LHCN-M2 (cell line): ENCODE measurements at regions not wholly inside any gene's neighbourhood (a gene's known extent, or its start where the extent isn't known, plus 50 kb on each side); places are given as distances from the start of the nearest gene placed in this dataset.

Experiments used
- DNase-seq: peaks from one replicate; pipeline ENCODE4 v3.0.0-alpha.2; 2012; ENCODE audit warnings: low read depth

DNA sequence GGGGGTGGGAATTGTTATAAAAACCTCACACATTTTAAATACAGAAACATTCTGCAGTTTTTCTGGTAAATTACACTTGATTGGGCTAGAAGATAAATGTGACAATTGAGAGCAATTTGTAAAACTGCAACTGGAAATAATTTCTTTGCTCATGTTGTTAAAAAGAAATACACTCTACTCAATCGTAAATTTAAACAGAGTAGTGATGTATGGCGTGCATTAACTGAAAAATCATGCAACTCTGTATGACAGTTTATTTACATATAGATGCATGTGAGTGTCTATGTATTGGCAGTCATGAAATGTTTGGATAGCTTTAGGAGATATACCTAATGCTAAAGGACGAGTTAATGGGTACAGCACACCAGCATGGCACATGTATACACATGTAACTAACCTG, 554.9 kb downstream of the PRELID2 start:
- DNase-seq: no peak

GRCh38 chr5:145260670-145261069, 574.5 kb downstream of the PRELID2 start:
- no peak for DNase-seq

DNA sequence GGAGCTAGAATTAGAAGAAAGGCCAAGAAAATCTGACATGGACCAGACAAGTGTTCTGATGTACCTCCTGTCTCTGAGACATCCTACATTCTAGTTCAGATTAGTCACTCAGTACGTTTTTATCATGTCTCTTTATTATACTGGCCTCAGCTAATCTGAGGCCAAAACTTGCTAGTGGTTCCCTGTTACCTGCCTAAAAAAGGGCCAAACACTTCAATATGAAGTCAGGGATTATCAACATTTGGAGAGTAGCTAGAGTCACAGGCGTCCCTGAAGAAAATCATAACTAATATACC, 587.4 kb downstream of the PRELID2 start:
- no peak for DNase-seq

DNA sequence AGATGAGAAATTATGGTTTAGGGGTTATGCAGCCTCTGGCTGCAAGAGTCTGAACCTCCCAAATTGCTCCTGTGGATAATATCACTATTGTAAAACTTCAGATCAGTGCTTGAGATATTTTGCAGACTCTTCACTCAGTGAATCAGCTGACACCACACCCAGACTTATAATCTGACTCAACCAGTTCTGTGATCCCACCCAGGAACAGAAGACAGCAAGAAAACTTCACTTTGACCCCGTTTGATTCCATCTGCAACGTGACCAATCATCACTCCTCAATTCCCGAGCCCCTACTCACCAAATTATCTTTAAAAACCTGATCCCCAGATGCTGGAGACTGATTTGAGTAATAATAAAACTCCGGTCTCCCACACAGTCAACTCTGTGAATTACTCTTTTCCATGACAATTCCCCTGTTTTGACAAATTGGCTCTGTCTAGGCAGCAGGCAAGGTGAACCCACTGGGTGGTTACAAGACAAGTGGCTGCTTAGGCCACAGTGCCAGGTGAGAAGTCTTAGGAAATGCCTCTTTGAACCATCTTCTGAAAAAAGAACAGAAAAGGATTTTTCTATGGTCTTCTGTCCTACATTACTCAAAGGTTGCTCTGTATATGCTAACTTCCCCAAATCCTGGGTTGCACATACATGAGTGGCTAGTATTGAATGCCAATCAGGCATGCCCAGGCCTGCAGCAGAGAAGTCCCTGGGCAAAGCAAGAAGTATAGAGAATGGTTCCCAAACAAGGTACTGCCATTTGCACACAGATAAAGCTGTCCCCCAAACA, 588.0 kb downstream of the PRELID2 start:
- DNase-seq: peak; percentile 33

DNA sequence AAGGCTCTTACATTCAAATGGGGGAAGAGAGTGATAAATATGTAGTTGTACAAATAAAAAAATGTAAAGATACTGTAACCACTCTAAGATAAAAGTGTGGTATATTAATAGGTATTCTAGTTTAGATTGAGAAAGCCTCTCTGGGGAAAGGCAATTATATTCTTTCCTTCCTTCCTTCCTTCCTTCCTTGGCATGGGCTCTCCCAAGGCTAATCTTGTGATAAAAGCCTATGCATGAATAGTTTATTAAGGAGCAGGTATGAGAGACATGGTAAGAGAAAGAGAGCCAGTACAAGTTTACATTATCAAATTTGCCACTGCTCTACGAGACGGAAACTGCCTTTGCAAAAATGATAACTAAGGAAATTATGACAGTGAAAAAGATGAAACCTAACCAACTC, 588.8 kb downstream of the PRELID2 start:
- DNase-seq: no peak

DNA sequence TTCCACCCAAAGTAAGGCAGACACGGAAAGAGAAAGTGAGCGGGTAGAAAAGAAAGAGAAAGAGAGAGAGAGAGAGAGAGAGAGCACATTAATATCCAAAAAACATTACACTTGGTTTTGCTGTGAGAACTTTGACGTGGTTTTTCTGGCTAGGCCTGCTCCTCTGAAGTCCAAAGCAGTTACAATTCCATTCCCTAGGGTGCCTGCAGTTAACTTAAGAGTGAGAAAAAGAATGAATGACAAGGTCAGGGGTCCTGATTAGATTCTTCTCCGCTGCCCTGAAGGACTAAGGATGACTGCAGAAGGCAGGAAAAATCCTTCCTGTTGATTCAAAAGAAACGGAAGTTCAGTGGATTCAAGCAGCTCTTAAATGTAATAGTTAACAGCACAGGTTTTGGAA, 589.8 kb downstream of the PRELID2 start:
- peak; percentile 50 for DNase-seq

- peak; percentile 52 for DNase-seq
These were observed 590.4 kb downstream of the PRELID2 start for GRCh38 chr5:145244788-145245187.

GRCh38 chr5:145244251-145244650, 590.9 kb downstream of the PRELID2 start:
- peak; percentile 21 for DNase-seq

- DNase-seq: peak; percentile 10
These were observed 592.1 kb downstream of the PRELID2 start for GRCh38 chr5:145243016-145243415.

GRCh38 chr5:145242551-145242950, 592.6 kb downstream of the PRELID2 start:
- DNase-seq: no peak

- DNase-seq: peak; percentile 65
These were observed 597.3 kb downstream of the PRELID2 start for GRCh38 chr5:145237843-145238242.

DNA sequence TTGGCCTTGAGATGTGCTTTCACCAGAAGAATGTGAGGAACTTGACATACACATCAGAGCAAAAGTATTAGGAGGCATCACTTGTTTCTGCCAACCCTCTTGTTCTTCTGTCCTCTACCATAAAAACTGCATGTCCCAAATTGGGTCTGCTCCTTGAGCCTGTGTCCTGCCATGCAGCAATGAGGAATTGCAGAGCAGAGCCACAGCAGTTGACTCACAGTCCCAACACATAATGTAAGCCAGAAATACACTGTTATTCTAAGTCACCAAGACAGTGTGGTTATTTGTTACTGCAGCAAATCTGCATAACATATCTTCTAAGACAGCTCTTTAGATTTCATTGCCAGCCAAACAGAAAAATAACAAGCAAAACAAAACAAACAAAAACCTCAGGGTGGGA, 598.2 kb downstream of the PRELID2 start:
- no peak for DNase-seq

DNA sequence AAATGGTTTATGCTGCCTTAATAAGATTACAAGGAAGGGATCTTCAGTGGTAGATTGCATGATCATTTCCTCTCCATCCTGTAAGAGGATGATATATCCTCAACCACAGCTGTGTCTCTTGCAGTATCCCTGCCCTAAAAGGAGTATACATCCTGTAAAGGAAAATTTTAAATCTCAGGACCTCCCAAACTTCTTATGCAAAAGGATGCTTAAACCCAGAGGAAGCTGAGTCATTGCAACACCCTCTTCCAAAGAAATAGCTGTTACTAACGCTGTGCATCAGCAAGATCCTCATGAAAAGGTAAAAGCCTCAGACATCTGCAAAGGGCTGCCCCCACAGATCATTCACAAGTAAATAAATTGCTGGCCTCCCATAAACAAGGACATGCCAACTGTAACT, 599.0 kb downstream of the PRELID2 start:
- DNase-seq: no peak

- DNase-seq: no peak
These were observed 601.7 kb downstream of the PRELID2 start for GRCh38 chr5:145233461-145233860.

DNA sequence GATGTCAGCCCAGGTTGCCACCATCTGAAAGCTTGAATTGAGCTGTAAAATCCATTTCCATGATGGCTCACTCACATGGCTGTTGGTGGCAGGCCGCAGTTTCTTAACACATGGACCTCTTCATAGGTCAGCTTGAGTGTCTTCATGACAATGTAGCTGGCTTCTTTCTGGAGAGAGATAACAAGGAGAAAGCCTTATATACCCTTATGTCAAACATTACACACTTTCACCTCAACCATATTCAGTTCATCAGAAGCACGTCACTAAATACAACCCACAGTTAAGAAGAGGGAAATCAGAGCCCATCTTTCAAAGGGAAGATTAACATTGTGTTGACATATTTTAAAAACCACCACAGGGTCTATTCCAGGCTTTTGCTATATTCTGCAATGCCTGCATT, 604.4 kb downstream of the PRELID2 start:
- no peak for DNase-seq

GRCh38 chr5:145228564-145228963, 606.6 kb downstream of the PRELID2 start:
- DNase-seq: no peak

DNA sequence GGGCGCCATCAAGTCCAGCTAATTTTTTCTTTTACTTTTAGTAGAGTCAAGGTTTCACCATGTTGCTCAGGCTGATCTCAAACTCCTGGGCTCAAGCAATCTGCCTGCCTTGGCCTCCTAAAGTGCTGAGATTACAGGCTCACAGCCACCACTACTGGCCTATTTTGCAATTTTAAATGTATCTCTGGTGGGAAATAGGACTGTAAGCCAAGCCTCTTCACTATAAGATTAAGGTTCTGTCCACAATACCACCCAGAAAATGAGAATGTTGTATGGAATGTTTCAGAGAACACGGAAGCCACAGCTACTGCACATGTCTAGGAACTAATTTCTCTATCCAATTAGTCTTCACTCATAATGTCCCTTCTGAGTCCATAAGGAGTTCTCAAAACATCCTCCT, 607.3 kb downstream of the PRELID2 start:
- DNase-seq: no peak

DNA sequence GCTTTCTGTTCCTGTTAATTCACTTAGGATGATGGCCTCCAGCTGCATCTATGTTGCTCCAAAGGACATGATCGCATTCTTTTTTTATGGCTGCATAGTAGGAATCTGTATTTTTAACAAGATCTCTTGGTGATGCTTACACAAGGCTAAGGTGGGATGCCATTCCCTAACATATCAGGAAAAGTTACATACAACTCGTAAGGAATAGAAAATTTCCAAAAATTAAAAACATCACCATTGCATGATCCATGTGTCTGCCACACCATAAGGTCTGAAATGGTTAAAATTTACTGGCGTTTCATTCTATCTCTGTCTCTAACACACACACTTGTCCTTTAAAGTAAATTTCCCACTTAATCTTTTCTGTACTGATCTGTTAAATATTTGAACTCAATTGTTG, 608.4 kb downstream of the PRELID2 start:
- DNase-seq: no peak

- DNase-seq: no peak
These were observed 609.6 kb downstream of the PRELID2 start for GRCh38 chr5:145225529-145225928.

DNA sequence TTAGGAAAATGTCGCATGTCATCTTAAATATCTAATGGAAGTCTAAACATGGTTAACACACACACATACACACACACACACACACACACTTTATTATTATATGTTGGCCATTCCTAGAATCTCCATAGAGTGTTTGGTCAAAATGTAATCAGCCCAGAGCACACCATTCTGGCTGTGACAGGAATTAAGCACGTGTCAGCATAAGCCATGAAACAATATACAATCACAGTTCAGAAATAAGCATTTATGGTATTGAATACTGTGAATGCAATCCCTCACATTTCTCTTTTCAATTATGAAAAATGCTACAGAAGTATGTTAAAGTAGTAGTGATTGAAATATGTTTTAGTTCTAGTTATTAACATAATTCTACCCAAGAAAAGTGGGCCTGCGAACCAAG, 611.6 kb downstream of the PRELID2 start:
- DNase-seq: no peak

- no peak for DNase-seq
These were observed 612.5 kb downstream of the PRELID2 start for GRCh38 chr5:145222622-145223021.

DNA sequence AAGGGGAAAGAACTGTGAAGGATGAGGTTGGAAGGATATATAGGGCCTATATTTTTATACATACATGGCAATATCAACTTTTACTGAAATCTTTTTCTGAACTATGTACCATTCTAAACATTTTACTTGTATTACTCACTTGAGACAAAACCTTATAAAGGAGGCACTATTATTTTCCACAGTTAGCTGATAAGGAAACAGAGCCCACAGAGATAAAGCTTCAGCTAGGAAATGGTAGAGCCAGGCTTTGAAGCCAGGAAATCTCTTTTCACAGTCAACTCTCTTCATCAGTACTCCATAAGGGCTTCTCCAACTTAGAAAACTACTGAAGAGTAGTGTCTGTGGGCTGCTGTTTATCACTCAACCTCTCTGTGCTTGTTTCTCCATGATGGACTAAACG, 613.7 kb downstream of the PRELID2 start:
- DNase-seq: no peak

DNA sequence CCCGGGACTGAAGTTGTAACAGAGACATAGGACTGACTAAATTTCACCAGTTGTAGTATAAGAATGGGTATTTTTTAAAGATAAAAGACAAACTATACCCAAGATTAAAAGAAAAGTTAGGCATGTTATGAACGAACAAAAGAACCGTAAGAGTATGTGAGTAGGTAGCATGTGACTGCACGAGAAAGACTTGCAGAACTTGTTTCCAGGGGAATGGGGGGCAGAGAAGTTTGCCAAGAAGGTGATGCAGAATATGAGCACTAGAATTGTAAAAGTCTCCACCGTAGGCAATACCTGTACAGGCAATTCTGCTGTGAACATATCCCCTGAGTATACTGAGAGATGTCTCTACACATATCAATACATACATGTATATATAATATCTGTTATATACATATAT, 614.7 kb downstream of the PRELID2 start:
- DNase-seq: no peak

DNA sequence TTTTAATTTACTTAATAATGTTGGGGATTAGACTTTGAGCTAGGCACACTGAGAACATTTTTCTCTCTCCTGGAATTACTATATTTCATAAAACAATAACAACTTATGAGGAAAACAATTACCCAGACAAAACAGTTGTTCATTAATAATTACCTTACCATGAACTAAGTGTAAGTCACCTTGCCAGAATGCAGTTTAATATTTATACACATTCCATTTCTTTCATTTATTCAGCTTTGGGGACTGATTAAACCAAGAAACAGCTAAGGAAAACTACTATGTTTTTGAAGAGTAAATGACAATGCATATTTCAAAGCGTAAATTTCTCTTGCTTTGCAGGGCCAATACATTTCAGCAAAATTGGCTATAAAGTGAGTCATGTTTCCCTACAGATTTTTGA, 616.2 kb downstream of the PRELID2 start:
- no peak for DNase-seq
